Neural cell (in vitro differentiated cells): ENCODE measurements at regions not wholly inside any gene's neighbourhood (a gene's known extent, or its start where the extent isn't known, plus 50 kb on each side); places are given as distances from the start of the nearest gene placed in this dataset.
"Not testable (repeated sequence)": the region's sequence is repeated elsewhere in the genome, so short reads cannot be mapped to it uniquely, and the experiment has no call there.

Experiments
- CTCF ChIP-seq: fragments of 450-650 bp; IDR thresholded peaks from 2 replicates; pipeline ENCODE4 v1.5.1; 2014; ENCODE audit warnings: antibody characterized with exemption, mild to moderate bottlenecking, moderate library complexity; ENCODE audit not compliant: poor library complexity, severe bottlenecking
- EP300 ChIP-seq: fragments of 450-650 bp; conservative IDR thresholded peaks from 2 replicates; pipeline ENCODE4 v1.6.1; 2014; ENCODE audit warnings: antibody characterized with exemption, mild to moderate bottlenecking, moderate library complexity; ENCODE audit not compliant: poor library complexity, severe bottlenecking
- EZH2 ChIP-seq: fragments of 200-600, 300-800 bp; shearing (Covaris generic), sonication (generic); IDR thresholded peaks from 2 replicates; pipeline ENCODE4 v1.6.1; 2014; ENCODE audit warnings: antibody characterized with exemption, low read length, borderline replicate concordance, mild to moderate bottlenecking; ENCODE audit not compliant: insufficient read depth, poor library complexity, severe bottlenecking
- MXI1 ChIP-seq: fragments of 450-650 bp; conservative IDR thresholded peaks from 2 replicates; pipeline ENCODE4 v1.6.1; 2014; ENCODE audit warnings: antibody characterized with exemption, mild to moderate bottlenecking; ENCODE audit not compliant: poor library complexity, severe bottlenecking
- POLR2AphosphoS5 ChIP-seq: IDR thresholded peaks from 2 replicates; pipeline ENCODE4 v1.6.1; 2012
- REST ChIP-seq: IDR thresholded peaks from 2 replicates; pipeline ENCODE4 v1.6.1; 2012; ENCODE audit warnings: borderline replicate concordance
- SMC3 ChIP-seq: fragments of 450-650 bp; conservative IDR thresholded peaks from 2 replicates; pipeline ENCODE4 v1.6.1; 2014; ENCODE audit warnings: antibody characterized with exemption, mild to moderate bottlenecking, moderate library complexity; ENCODE audit not compliant: poor library complexity
- TAF1 ChIP-seq: IDR thresholded peaks from 2 replicates; pipeline ENCODE4 v1.6.1; 2012; ENCODE audit warnings: low read depth

- not testable (repeated sequence) for TF ChIP-seq EZH2, CTCF, EP300, POLR2AphosphoS5, REST, SMC3, MXI1, TAF1
Observed at GRCh38 chr1:196031387-196031786, 576.9 kb downstream of the KCNT2 start.
